GM21786 (cell line): ENCODE measurements at regions not wholly inside any gene's neighbourhood (a gene's known extent, or its start where the extent isn't known, plus 50 kb on each side); places are given as distances from the start of the nearest gene placed in this dataset.
"Not testable (repeated sequence)": the region's sequence is repeated elsewhere in the genome, so short reads cannot be mapped to it uniquely, and the experiment has no call there.

Experiments used
- ATAC-seq: cut with Tn5 transposase; IDR thresholded peaks from one replicate; pipeline ENCODE4 v1.9.1; 2021; ENCODE audit not compliant: unreplicated experiment

GRCh38 chr9:85339338-85339737, 402.4 kb downstream of the AGTPBP1 start:
- no peak for ATAC-seq

GRCh38 chr9:85334228-85334627, 407.5 kb downstream of the AGTPBP1 start:
- ATAC-seq = no peak

- ATAC-seq = no peak
These were observed 409.3 kb downstream of the AGTPBP1 start for GRCh38 chr9:85332487-85332886.

GRCh38 chr9:85331626-85332025, 410.1 kb downstream of the AGTPBP1 start:
- no peak for ATAC-seq

- no peak for ATAC-seq
These were observed 419.2 kb downstream of the AGTPBP1 start for GRCh38 chr9:85322592-85322991.

- ATAC-seq = no peak
These were observed 420.2 kb downstream of the AGTPBP1 start for GRCh38 chr9:85321561-85321960.

GRCh38 chr9:85319936-85320656, 421.7 kb downstream of the AGTPBP1 start:
- no peak for ATAC-seq

GRCh38 chr9:85315535-85315934, 426.2 kb downstream of the AGTPBP1 start:
- ATAC-seq = not testable (repeated sequence)

GRCh38 chr9:85310573-85310972, 431.2 kb downstream of the AGTPBP1 start:
- ATAC-seq = no peak

GRCh38 chr9:85303757-85304134, 438.0 kb downstream of the AGTPBP1 start:
- ATAC-seq = no peak

GRCh38 chr9:85302938-85303756, 438.6 kb downstream of the AGTPBP1 start:
- no peak for ATAC-seq

GRCh38 chr9:85298499-85298898, 443.3 kb downstream of the AGTPBP1 start:
- ATAC-seq = no peak

- ATAC-seq = not testable (repeated sequence)
These were observed 446.5 kb downstream of the AGTPBP1 start for GRCh38 chr9:85295244-85295643.

GRCh38 chr9:85292261-85292660, 449.5 kb downstream of the AGTPBP1 start:
- no peak for ATAC-seq

GRCh38 chr9:85291266-85291665, 450.5 kb downstream of the AGTPBP1 start:
- ATAC-seq = no peak

- ATAC-seq = no peak
These were observed 451.7 kb downstream of the AGTPBP1 start for GRCh38 chr9:85290019-85290418.

- no peak for ATAC-seq
These were observed 452.6 kb downstream of the AGTPBP1 start for GRCh38 chr9:85289142-85289541.

- ATAC-seq = no peak
These were observed 458.3 kb downstream of the AGTPBP1 start for GRCh38 chr9:85283421-85283820.

GRCh38 chr9:85278769-85279168, 463.0 kb downstream of the AGTPBP1 start:
- ATAC-seq = no peak

- ATAC-seq = no peak
These were observed 465.0 kb downstream of the AGTPBP1 start for GRCh38 chr9:85276741-85277140.

- no peak for ATAC-seq
These were observed 471.9 kb downstream of the AGTPBP1 start for GRCh38 chr9:85269811-85270210.

- no peak for ATAC-seq
These were observed 473.6 kb downstream of the AGTPBP1 start for GRCh38 chr9:85268131-85268530.
